ENCODE measurements at regions not wholly inside any gene's neighbourhood (a gene's known extent, or its start where the extent isn't known, plus 50 kb on each side); places are given as distances from the start of the nearest gene placed in this dataset.

- Histone ChIP-seq H3K9me3 (ENCODE audit: control insufficient read depth in 2 of 3, low read length in 3 of 3) (no peaks in the 10 kb centered on the region), H3K36me3 (ENCODE audit: control insufficient read depth in 2 of 3, insufficient read depth in 3 of 3, low read length in 3 of 3) (no peaks in the 10 kb centered on the region), H3K4me3 (ENCODE audit: low read length) (no peak overlapping the region), H3K27me3 (ENCODE audit: control insufficient read depth in 2 of 2, insufficient read depth in 2 of 2, low read length in 2 of 2) (no peaks in the 10 kb centered on the region), H3K27ac (ENCODE audit: low read depth, low read length) (no peak overlapping the region), H3K4me1 (ENCODE audit: control insufficient read depth in 2 of 2, insufficient read depth in 2 of 2, low read length in 2 of 2) (no peaks in the 10 kb centered on the region)
- no peaks in the 10 kb centered on the region for H3K36me3 Mint-ChIP-seq
- ChIA-PET POLR2A (no interaction called here), CTCF (no interaction called here)
- no peak overlapping the region for H3K27ac Mint-ChIP-seq
- ATAC-seq (no peak), DNase-seq (no peak)
- H3K9me3 Mint-ChIP-seq, result peaks cover 0 to 10% (median 0%) of the 10 kb centered on the region in 11 donors
- H3K27me3 Mint-ChIP-seq, result no peaks in the 10 kb centered on the region
- no peak overlapping the region for H3K4me3 Mint-ChIP-seq
- intact Hi-C loops (cut with micrococcal nuclease), result no loop called here
- no peaks in the 10 kb centered on the region for H3K4me1 Mint-ChIP-seq
Observed at GRCh38 chr6:74939151-74939708, 266.6 kb downstream of the COL12A1 start.

- H3K27me3 ChIP-seq (ENCODE audit: control insufficient read depth in 2 of 2, insufficient read depth in 2 of 2, low read length in 2 of 2), result no peaks in the 10 kb centered on the region
- no peaks in the 10 kb centered on the region for H3K27me3 Mint-ChIP-seq
- DNase-seq (no peak), ATAC-seq (no peak)
- H3K4me3 Mint-ChIP-seq, result no peak overlapping the region
- H3K27ac ChIP-seq (ENCODE audit: low read depth, low read length), result no peak overlapping the region
- H3K36me3 ChIP-seq (ENCODE audit: control insufficient read depth in 2 of 3, insufficient read depth in 3 of 3, low read length in 3 of 3), result no peaks in the 10 kb centered on the region
- no peaks in the 10 kb centered on the region for H3K9me3 ChIP-seq (ENCODE audit: control insufficient read depth in 2 of 3, low read length in 3 of 3)
- no peaks in the 10 kb centered on the region for H3K4me1 ChIP-seq (ENCODE audit: control insufficient read depth in 2 of 2, insufficient read depth in 2 of 2, low read length in 2 of 2)
- no peaks in the 10 kb centered on the region for H3K36me3 Mint-ChIP-seq
- CTCF ChIA-PET, result no interaction called here
- POLR2A ChIA-PET, result no interaction called here
- no peak overlapping the region for H3K4me3 ChIP-seq (ENCODE audit: low read length)
- H3K9me3 Mint-ChIP-seq, result peaks cover 0 to 10% (median 0%) of the 10 kb centered on the region in 11 donors
- intact Hi-C loops (cut with micrococcal nuclease), result no loop called here
- no peaks in the 10 kb centered on the region for H3K4me1 Mint-ChIP-seq
- no peak overlapping the region for H3K27ac Mint-ChIP-seq
Observed at GRCh38 chr6:74937936-74938335, 267.9 kb downstream of the COL12A1 start.

GRCh38 chr6:74936886-74937285 is 269.0 kb downstream of the COL12A1 start:
- Mint-ChIP-seq H3K27ac (no peak overlapping the region), H3K4me3 (no peak overlapping the region), H3K36me3 (no peaks in the 10 kb centered on the region), H3K9me3 (peaks cover 0 to 10% (median 0%) of the 10 kb centered on the region in 11 donors), H3K4me1 (no peaks in the 10 kb centered on the region), H3K27me3 (no peaks in the 10 kb centered on the region)
- no peaks in the 10 kb centered on the region for H3K9me3 ChIP-seq (ENCODE audit: control insufficient read depth in 2 of 3, low read length in 3 of 3)
- ATAC-seq, result no peak
- no peak for DNase-seq
- H3K36me3 ChIP-seq (ENCODE audit: control insufficient read depth in 2 of 3, insufficient read depth in 3 of 3, low read length in 3 of 3), result no peaks in the 10 kb centered on the region
- no peaks in the 10 kb centered on the region for H3K27me3 ChIP-seq (ENCODE audit: control insufficient read depth in 2 of 2, insufficient read depth in 2 of 2, low read length in 2 of 2)
- H3K27ac ChIP-seq (ENCODE audit: low read depth, low read length), result no peak overlapping the region
- no peak overlapping the region for H3K4me3 ChIP-seq (ENCODE audit: low read length)
- no peaks in the 10 kb centered on the region for H3K4me1 ChIP-seq (ENCODE audit: control insufficient read depth in 2 of 2, insufficient read depth in 2 of 2, low read length in 2 of 2)
- ChIA-PET CTCF (no interaction called here), POLR2A (no interaction called here)
- intact Hi-C loops (cut with micrococcal nuclease), result no loop called here

- intact Hi-C loops (cut with micrococcal nuclease), result no loop called here
Observed at GRCh38 chr6:74932232-74932888, 273.5 kb downstream of the COL12A1 start.

GRCh38 chr6:74931558-74931957 is 274.3 kb downstream of the COL12A1 start:
- no peak for ATAC-seq
- peaks cover 0 to 7% (median 0%) of the 10 kb centered on the region in 5 donors for H3K27me3 Mint-ChIP-seq
- POLR2A ChIA-PET, result no interaction called here

More at GRCh38 chr6:74932232-74932888, 273.5 kb downstream of the COL12A1 start:
- Histone ChIP-seq H3K9me3 (ENCODE audit: control insufficient read depth in 2 of 3, low read length in 3 of 3) (no peaks in the 10 kb centered on the region), H3K27me3 (ENCODE audit: control insufficient read depth in 2 of 2, insufficient read depth in 2 of 2, low read length in 2 of 2) (no peaks in the 10 kb centered on the region), H3K4me3 (ENCODE audit: low read length) (no peak overlapping the region), H3K36me3 (ENCODE audit: control insufficient read depth in 2 of 3, insufficient read depth in 3 of 3, low read length in 3 of 3) (no peaks in the 10 kb centered on the region), H3K27ac (ENCODE audit: low read depth, low read length) (no peak overlapping the region), H3K4me1 (ENCODE audit: control insufficient read depth in 2 of 2, insufficient read depth in 2 of 2, low read length in 2 of 2) (no peaks in the 10 kb centered on the region)
- H3K4me1 Mint-ChIP-seq, result no peaks in the 10 kb centered on the region
- no peak for ATAC-seq
- H3K27me3 Mint-ChIP-seq, result peaks cover 0 to 7% (median 0%) of the 10 kb centered on the region in 5 donors
- ChIA-PET CTCF (no interaction called here), POLR2A (no interaction called here)
- H3K27ac Mint-ChIP-seq, result no peak overlapping the region
- H3K36me3 Mint-ChIP-seq, result no peaks in the 10 kb centered on the region
- H3K9me3 Mint-ChIP-seq, result peaks cover 0 to 15% (median under 1%) of the 10 kb centered on the region in 11 donors
- no peak for DNase-seq
- H3K4me3 Mint-ChIP-seq, result no peak overlapping the region

GRCh38 chr6:74928203-74928602 is 277.6 kb downstream of the COL12A1 start:
- ChIA-PET CTCF (no interaction called here), POLR2A (no interaction called here)
- Mint-ChIP-seq H3K4me3 (no peak overlapping the region), H3K36me3 (no peaks in the 10 kb centered on the region), H3K27me3 (peaks cover 0 to 7% (median 0%) of the 10 kb centered on the region in 5 donors), H3K4me1 (peaks cover 0 to 4% (median 0%) of the 10 kb centered on the region in 7 donors), H3K27ac (no peak overlapping the region), H3K9me3 (peaks cover 0 to 5% (median 0%) of the 10 kb centered on the region in 11 donors)
- DNase-seq (no peak), ATAC-seq (no peak)
- Histone ChIP-seq H3K27ac (ENCODE audit: low read depth, low read length) (no peak overlapping the region), H3K4me3 (ENCODE audit: low read length) (no peak overlapping the region), H3K36me3 (ENCODE audit: control insufficient read depth in 2 of 3, insufficient read depth in 3 of 3, low read length in 3 of 3) (no peaks in the 10 kb centered on the region), H3K27me3 (ENCODE audit: control insufficient read depth in 2 of 2, insufficient read depth in 2 of 2, low read length in 2 of 2) (no peaks in the 10 kb centered on the region), H3K9me3 (ENCODE audit: control insufficient read depth in 2 of 3, low read length in 3 of 3) (no peaks in the 10 kb centered on the region), H3K4me1 (ENCODE audit: control insufficient read depth in 2 of 2, insufficient read depth in 2 of 2, low read length in 2 of 2) (no peaks in the 10 kb centered on the region)
- intact Hi-C loops (cut with micrococcal nuclease), result no loop called here

More at GRCh38 chr6:74931558-74931957, 274.3 kb downstream of the COL12A1 start:
- Mint-ChIP-seq H3K36me3 (no peaks in the 10 kb centered on the region), H3K9me3 (peaks cover 0 to 15% (median 0%) of the 10 kb centered on the region in 11 donors), H3K4me3 (no peak overlapping the region), H3K27ac (no peak overlapping the region), H3K4me1 (no peaks in the 10 kb centered on the region)
- no peak for DNase-seq
- Histone ChIP-seq H3K4me1 (ENCODE audit: control insufficient read depth in 2 of 2, insufficient read depth in 2 of 2, low read length in 2 of 2) (no peaks in the 10 kb centered on the region), H3K27me3 (ENCODE audit: control insufficient read depth in 2 of 2, insufficient read depth in 2 of 2, low read length in 2 of 2) (no peaks in the 10 kb centered on the region), H3K36me3 (ENCODE audit: control insufficient read depth in 2 of 3, insufficient read depth in 3 of 3, low read length in 3 of 3) (no peaks in the 10 kb centered on the region), H3K4me3 (ENCODE audit: low read length) (no peak overlapping the region), H3K9me3 (ENCODE audit: control insufficient read depth in 2 of 3, low read length in 3 of 3) (no peaks in the 10 kb centered on the region), H3K27ac (ENCODE audit: low read depth, low read length) (no peak overlapping the region)
- intact Hi-C loops (cut with micrococcal nuclease), result no loop called here
- CTCF ChIA-PET, result no interaction called here

GRCh38 chr6:74927299-74927698 is 278.6 kb downstream of the COL12A1 start:
- Histone ChIP-seq H3K4me1 (ENCODE audit: control insufficient read depth in 2 of 2, insufficient read depth in 2 of 2, low read length in 2 of 2) (no peaks in the 10 kb centered on the region), H3K27me3 (ENCODE audit: control insufficient read depth in 2 of 2, insufficient read depth in 2 of 2, low read length in 2 of 2) (no peaks in the 10 kb centered on the region), H3K9me3 (ENCODE audit: control insufficient read depth in 2 of 3, low read length in 3 of 3) (no peaks in the 10 kb centered on the region), H3K4me3 (ENCODE audit: low read length) (no peak overlapping the region), H3K27ac (ENCODE audit: low read depth, low read length) (no peak overlapping the region), H3K36me3 (ENCODE audit: control insufficient read depth in 2 of 3, insufficient read depth in 3 of 3, low read length in 3 of 3) (no peaks in the 10 kb centered on the region)
- no peak overlapping the region for H3K27ac Mint-ChIP-seq
- DNase-seq (no peak), ATAC-seq (no peak)
- H3K36me3 Mint-ChIP-seq, result no peaks in the 10 kb centered on the region
- CTCF ChIA-PET, result no interaction called here
- no peak overlapping the region for H3K4me3 Mint-ChIP-seq
- peaks cover 0 to 5% (median 0%) of the 10 kb centered on the region in 11 donors for H3K9me3 Mint-ChIP-seq
- H3K4me1 Mint-ChIP-seq, result peaks cover 0 to 4% (median 0%) of the 10 kb centered on the region in 7 donors
- intact Hi-C loops (cut with micrococcal nuclease), result no loop called here
- POLR2A ChIA-PET, result no interaction called here
- peaks cover 0 to 7% (median 0%) of the 10 kb centered on the region in 5 donors for H3K27me3 Mint-ChIP-seq

Measured in naive thymus-derived CD4-positive, alpha-beta T cell (primary cell).